Liver (tissue), 8 donors: ENCODE measurements at regions not wholly inside any gene's neighbourhood (a gene's known extent, or its start where the extent isn't known, plus 50 kb on each side); places are given as distances from the start of the nearest gene placed in this dataset.

ENCODE experiments used
- DNase-seq: peaks from one replicate; pipeline ENCODE4 v3.0.0-alpha.2; 2017; ENCODE audit warnings: low spot score
- H3K27ac ChIP-seq, 2 donors: one replicate each; pipeline ENCODE4 v1.7.0; 2013; ENCODE audit warnings: inconsistent platforms in 2 of 2, low read length in 2 of 2, control low read depth in 1 of 2, low read depth in 1 of 2, mild to moderate bottlenecking in 1 of 2
- H3K27me3 ChIP-seq, 4 donors: one replicate each; pipeline versions ENCODE4 v1.6.1 to v1.7.0; 2013; ENCODE audit warnings: low read length in 3 of 4, inconsistent platforms in 1 of 4, mild to moderate bottlenecking in 1 of 4, moderate library complexity in 1 of 4; ENCODE audit not compliant: control insufficient read depth in 4 of 4, insufficient read depth in 4 of 4
- H3K36me3 ChIP-seq, 4 donors: one replicate each; pipeline versions ENCODE4 v1.6.1 to v1.7.0; 2013; ENCODE audit warnings: low read length in 3 of 4, mild to moderate bottlenecking in 3 of 4, low read depth in 1 of 4, moderate library complexity in 1 of 4; ENCODE audit not compliant: control insufficient read depth in 4 of 4, insufficient read depth in 3 of 4
- H3K4me1 ChIP-seq, 4 donors: one replicate each; pipeline versions ENCODE4 v1.6.1 to v1.7.0; 2013; ENCODE audit warnings: low read length in 3 of 4, mild to moderate bottlenecking in 3 of 4, moderate library complexity in 1 of 4; ENCODE audit not compliant: control insufficient read depth in 4 of 4, insufficient read depth in 4 of 4
- H3K4me3 ChIP-seq, 3 donors: one replicate each; pipeline versions ENCODE4 v1.6.1 to v1.7.0; 2013; ENCODE audit warnings: low read length in 3 of 3, control low read depth in 1 of 3, low read depth in 1 of 3, mild to moderate bottlenecking in 1 of 3
- H3K9ac ChIP-seq, 2 donors: one replicate each; pipeline ENCODE4 v1.7.0; 2013; ENCODE audit warnings: low read length in 2 of 2, mild to moderate bottlenecking in 2 of 2, moderate library complexity in 2 of 2, control low read depth in 1 of 2, low read depth in 1 of 2
- H3K9me3 ChIP-seq, 4 donors: one replicate each; pipeline versions ENCODE4 v1.6.1 to v1.7.0; 2013; ENCODE audit warnings: low read length in 3 of 4; ENCODE audit not compliant: control insufficient read depth in 4 of 4
- EGR1 ChIP-seq, 2 donors: IDR thresholded peaks; 2 replicates each; pipeline ENCODE4 v1.6.1; 2016 to 2018; ENCODE audit warnings: antibody characterized with exemption in 2 of 2, low read depth in 2 of 2
- FOXA1 ChIP-seq: IDR thresholded peaks from 2 replicates; pipeline ENCODE4 v1.6.1; 2016; ENCODE audit warnings: antibody characterized with exemption
- FOXA2 ChIP-seq: IDR thresholded peaks from 2 replicates; pipeline ENCODE4 v1.6.1; 2016; ENCODE audit warnings: antibody characterized with exemption
- GABPA ChIP-seq, 2 donors: IDR thresholded peaks in 1 of 2; conservative IDR thresholded peaks in 1 of 2; 2 replicates each; pipeline ENCODE4 v1.6.1; 2016; ENCODE audit warnings: antibody characterized with exemption in 2 of 2, mild to moderate bottlenecking in 1 of 2, moderate library complexity in 1 of 2
- HNF4A ChIP-seq, 2 donors: conservative IDR thresholded peaks; 2 replicates each; pipeline ENCODE4 v1.6.1; 2016; ENCODE audit warnings: antibody characterized with exemption in 2 of 2, mild to moderate bottlenecking in 2 of 2
- JUND ChIP-seq, 2 donors: IDR thresholded peaks; 2 replicates each; pipeline ENCODE4 v1.6.1; 2016; ENCODE audit warnings: antibody characterized with exemption in 2 of 2
- NR2F2 ChIP-seq: IDR thresholded peaks from 2 replicates; pipeline ENCODE4 v1.6.1; 2016; ENCODE audit warnings: antibody characterized with exemption
- RAD21 ChIP-seq, 2 donors: IDR thresholded peaks; 2 replicates each; pipeline ENCODE4 v1.6.1; 2016; ENCODE audit warnings: antibody characterized with exemption in 2 of 2, mild to moderate bottlenecking in 2 of 2
- RXRA ChIP-seq, 2 donors: IDR thresholded peaks; 2 replicates each; pipeline ENCODE4 v1.6.1; 2017 to 2018; ENCODE audit warnings: antibody characterized with exemption in 2 of 2, mild to moderate bottlenecking in 1 of 2
- SP1 ChIP-seq: IDR thresholded peaks from 2 replicates; pipeline ENCODE4 v1.6.1; 2018; ENCODE audit warnings: antibody characterized with exemption, mild to moderate bottlenecking
- TAF1 ChIP-seq: conservative IDR thresholded peaks from 2 replicates; pipeline ENCODE4 v1.6.1; 2016; ENCODE audit warnings: antibody characterized with exemption, mild to moderate bottlenecking
- YY1 ChIP-seq: IDR thresholded peaks from 2 replicates; pipeline ENCODE4 v1.6.1; 2016; ENCODE audit warnings: antibody characterized with exemption, mild to moderate bottlenecking
- WGBS: extraction: QIAGEN DNeasy Blood & Tissue Kit; methylation state at CpG from one replicate; pipeline ENCODE4 v1.1.7; 2013; 5-methylcytosine and 5-hydroxymethylcytosine counted together
- TF ChIP-seq, protein P1 (sequence below): IDR thresholded peaks from 2 replicates; pipeline ENCODE4 v1.6.1; 2016; ENCODE audit warnings: antibody characterized with exemption
- TF ChIP-seq, protein P2 (sequence below): IDR thresholded peaks from 2 replicates; pipeline ENCODE4 v1.6.1; 2016; ENCODE audit warnings: antibody characterized with exemption
- TF ChIP-seq, protein P3 (sequence below): IDR thresholded peaks from 2 replicates; pipeline ENCODE4 v1.6.1; 2016; ENCODE audit warnings: antibody characterized with exemption, mild to moderate bottlenecking
- TF ChIP-seq, protein P4 (sequence below): fragments of 150-350 bp; IDR thresholded peaks from 2 replicates; pipeline ENCODE4 v1.5.1; 2017; ENCODE audit warnings: improper control_type of control experiment, low read depth, low read length; ENCODE audit not compliant: missing input control
- TF ChIP-seq, protein P5 (sequence below): IDR thresholded peaks from 2 replicates; pipeline ENCODE4 v1.6.1; 2016; ENCODE audit warnings: antibody characterized with exemption
- donor health status: healthy.
- donor health status: healthy.
- donor health status: healthy.
- donor health status: healthy.
- donor health status: healthy.

- H3K9ac ChIP-seq = no peak overlapping the region
- no peak overlapping the region for H3K27ac ChIP-seq
- no peaks in the 10 kb centered on the region for H3K27me3 ChIP-seq
- no peak for TF ChIP-seq FOXA2
- no peak for TF ChIP-seq HNF4A (conservative IDR thresholded peaks at IDR 0.05)
- TF ChIP-seq TAF1 = no peak
- no peak for TF ChIP-seq GABPA (IDR thresholded peaks at IDR 0.05 in 1 of 2, conservative IDR thresholded peaks at IDR 0.05 in 1 of 2)
- TF ChIP-seq NR2F2 = peak; percentile 35
- TF ChIP-seq, protein P1, sequence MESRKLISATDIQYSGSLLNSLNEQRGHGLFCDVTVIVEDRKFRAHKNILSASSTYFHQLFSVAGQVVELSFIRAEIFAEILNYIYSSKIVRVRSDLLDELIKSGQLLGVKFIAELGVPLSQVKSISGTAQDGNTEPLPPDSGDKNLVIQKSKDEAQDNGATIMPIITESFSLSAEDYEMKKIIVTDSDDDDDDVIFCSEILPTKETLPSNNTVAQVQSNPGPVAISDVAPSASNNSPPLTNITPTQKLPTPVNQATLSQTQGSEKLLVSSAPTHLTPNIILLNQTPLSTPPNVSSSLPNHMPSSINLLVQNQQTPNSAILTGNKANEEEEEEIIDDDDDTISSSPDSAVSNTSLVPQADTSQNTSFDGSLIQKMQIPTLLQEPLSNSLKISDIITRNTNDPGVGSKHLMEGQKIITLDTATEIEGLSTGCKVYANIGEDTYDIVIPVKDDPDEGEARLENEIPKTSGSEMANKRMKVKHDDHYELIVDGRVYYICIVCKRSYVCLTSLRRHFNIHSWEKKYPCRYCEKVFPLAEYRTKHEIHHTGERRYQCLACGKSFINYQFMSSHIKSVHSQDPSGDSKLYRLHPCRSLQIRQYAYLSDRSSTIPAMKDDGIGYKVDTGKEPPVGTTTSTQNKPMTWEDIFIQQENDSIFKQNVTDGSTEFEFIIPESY = no peak
- H3K36me3 ChIP-seq = peaks cover 0 to 3% (median 0%) of the 10 kb centered on the region in 4 donors
- no peaks in the 10 kb centered on the region for H3K4me1 ChIP-seq
- DNase-seq = no peak
- no peak overlapping the region for H3K4me3 ChIP-seq
- WGBS = 83% methylated on average over 6 of the region's 6 CpGs
- H3K9me3 ChIP-seq = no peaks in the 10 kb centered on the region
These were observed 229.9 kb downstream of the PIK3R1 start for GRCh38 chr5:68445257-68446069.

- TF ChIP-seq FOXA2 = no peak
- TF ChIP-seq RAD21 (IDR thresholded peaks at IDR 0.05) = no peak
- TF ChIP-seq NR2F2 = no peak
- no peak for TF ChIP-seq HNF4A (conservative IDR thresholded peaks at IDR 0.05)
- no peak for TF ChIP-seq YY1
- TF ChIP-seq, protein P2, sequence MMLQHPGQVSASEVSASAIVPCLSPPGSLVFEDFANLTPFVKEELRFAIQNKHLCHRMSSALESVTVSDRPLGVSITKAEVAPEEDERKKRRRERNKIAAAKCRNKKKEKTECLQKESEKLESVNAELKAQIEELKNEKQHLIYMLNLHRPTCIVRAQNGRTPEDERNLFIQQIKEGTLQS = no peak
- TF ChIP-seq TAF1 = no peak
- TF ChIP-seq, protein P3, sequence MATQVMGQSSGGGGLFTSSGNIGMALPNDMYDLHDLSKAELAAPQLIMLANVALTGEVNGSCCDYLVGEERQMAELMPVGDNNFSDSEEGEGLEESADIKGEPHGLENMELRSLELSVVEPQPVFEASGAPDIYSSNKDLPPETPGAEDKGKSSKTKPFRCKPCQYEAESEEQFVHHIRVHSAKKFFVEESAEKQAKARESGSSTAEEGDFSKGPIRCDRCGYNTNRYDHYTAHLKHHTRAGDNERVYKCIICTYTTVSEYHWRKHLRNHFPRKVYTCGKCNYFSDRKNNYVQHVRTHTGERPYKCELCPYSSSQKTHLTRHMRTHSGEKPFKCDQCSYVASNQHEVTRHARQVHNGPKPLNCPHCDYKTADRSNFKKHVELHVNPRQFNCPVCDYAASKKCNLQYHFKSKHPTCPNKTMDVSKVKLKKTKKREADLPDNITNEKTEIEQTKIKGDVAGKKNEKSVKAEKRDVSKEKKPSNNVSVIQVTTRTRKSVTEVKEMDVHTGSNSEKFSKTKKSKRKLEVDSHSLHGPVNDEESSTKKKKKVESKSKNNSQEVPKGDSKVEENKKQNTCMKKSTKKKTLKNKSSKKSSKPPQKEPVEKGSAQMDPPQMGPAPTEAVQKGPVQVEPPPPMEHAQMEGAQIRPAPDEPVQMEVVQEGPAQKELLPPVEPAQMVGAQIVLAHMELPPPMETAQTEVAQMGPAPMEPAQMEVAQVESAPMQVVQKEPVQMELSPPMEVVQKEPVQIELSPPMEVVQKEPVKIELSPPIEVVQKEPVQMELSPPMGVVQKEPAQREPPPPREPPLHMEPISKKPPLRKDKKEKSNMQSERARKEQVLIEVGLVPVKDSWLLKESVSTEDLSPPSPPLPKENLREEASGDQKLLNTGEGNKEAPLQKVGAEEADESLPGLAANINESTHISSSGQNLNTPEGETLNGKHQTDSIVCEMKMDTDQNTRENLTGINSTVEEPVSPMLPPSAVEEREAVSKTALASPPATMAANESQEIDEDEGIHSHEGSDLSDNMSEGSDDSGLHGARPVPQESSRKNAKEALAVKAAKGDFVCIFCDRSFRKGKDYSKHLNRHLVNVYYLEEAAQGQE = no peak
- TF ChIP-seq JUND (IDR thresholded peaks at IDR 0.05) = no peak
- TF ChIP-seq RXRA (IDR thresholded peaks at IDR 0.05) = no peak
- TF ChIP-seq, protein P4, sequence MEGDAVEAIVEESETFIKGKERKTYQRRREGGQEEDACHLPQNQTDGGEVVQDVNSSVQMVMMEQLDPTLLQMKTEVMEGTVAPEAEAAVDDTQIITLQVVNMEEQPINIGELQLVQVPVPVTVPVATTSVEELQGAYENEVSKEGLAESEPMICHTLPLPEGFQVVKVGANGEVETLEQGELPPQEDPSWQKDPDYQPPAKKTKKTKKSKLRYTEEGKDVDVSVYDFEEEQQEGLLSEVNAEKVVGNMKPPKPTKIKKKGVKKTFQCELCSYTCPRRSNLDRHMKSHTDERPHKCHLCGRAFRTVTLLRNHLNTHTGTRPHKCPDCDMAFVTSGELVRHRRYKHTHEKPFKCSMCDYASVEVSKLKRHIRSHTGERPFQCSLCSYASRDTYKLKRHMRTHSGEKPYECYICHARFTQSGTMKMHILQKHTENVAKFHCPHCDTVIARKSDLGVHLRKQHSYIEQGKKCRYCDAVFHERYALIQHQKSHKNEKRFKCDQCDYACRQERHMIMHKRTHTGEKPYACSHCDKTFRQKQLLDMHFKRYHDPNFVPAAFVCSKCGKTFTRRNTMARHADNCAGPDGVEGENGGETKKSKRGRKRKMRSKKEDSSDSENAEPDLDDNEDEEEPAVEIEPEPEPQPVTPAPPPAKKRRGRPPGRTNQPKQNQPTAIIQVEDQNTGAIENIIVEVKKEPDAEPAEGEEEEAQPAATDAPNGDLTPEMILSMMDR = no peak
- TF ChIP-seq FOXA1 = no peak
- TF ChIP-seq, protein P1 = no peak
- TF ChIP-seq SP1 = no peak
- TF ChIP-seq, protein P5, sequence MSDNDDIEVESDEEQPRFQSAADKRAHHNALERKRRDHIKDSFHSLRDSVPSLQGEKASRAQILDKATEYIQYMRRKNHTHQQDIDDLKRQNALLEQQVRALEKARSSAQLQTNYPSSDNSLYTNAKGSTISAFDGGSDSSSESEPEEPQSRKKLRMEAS = no peak
- no peak for TF ChIP-seq EGR1 (IDR thresholded peaks at IDR 0.05; ENCODE audit: low read depth in 2 of 2)
- Histone ChIP-seq H3K9ac (no peak overlapping the region), H3K27ac (no peak overlapping the region), H3K36me3 (peaks cover 0 to 3% (median 0%) of the 10 kb centered on the region in 4 donors), H3K27me3 (no peaks in the 10 kb centered on the region), H3K9me3 (no peaks in the 10 kb centered on the region), H3K4me1 (no peaks in the 10 kb centered on the region), H3K4me3 (no peak overlapping the region)
- no peak for DNase-seq
- 93% methylated on average over 1 of the region's 1 CpG for WGBS
These were observed 230.5 kb downstream of the PIK3R1 start for GRCh38 chr5:68446070-68446357.
